Activated CD8-positive, alpha-beta T cell treated with anti-CD3 and anti-CD28 coated beads for 36 hours (primary cell): ENCODE measurements at regions not wholly inside any gene's neighbourhood (a gene's known extent, or its start where the extent isn't known, plus 50 kb on each side); places are given as distances from the start of the nearest gene placed in this dataset.
"Not testable (repeated sequence)": the region's sequence is repeated elsewhere in the genome, so short reads cannot be mapped to it uniquely, and the experiment has no call there.

ENCODE experiments used
- ATAC-seq: fragments of 200-7000 bp; cut with Tn5 transposase; one replicate; pipeline ENCODE4 v1.10.0; 2021; ENCODE audit warnings: mild to moderate bottlenecking, moderate library complexity
- CTCF ChIA-PET: fragments of 350-600 bp; sonication (Branson Sonifier 250); formaldehyde crosslinking; loops from one replicate; lab custom pipeline; 2021; ENCODE audit warnings: antibody characterized with exemption; lab: Charles Lee
- POLR2A ChIA-PET: fragments of 350-600 bp; sonication (Branson Sonifier 250); formaldehyde crosslinking; loops from one replicate; lab custom pipeline; 2021; ENCODE audit warnings: antibody characterized with exemption; lab: Charles Lee
- DNase-seq: peaks from one replicate; pipeline ENCODE4 v3.0.0-alpha.2; 2020
- H3K27ac Mint-ChIP-seq: one replicate; pipeline ENCODE4 v1.8.0; 2021; ENCODE audit warnings: mild to moderate bottlenecking, mixed read lengths
- H3K27me3 Mint-ChIP-seq: one replicate; pipeline ENCODE4 v1.8.0; 2021; ENCODE audit warnings: mixed read lengths
- H3K36me3 Mint-ChIP-seq: one replicate; pipeline ENCODE4 v1.8.0; 2021; ENCODE audit warnings: low read depth, mixed read lengths
- H3K4me1 Mint-ChIP-seq: one replicate; pipeline ENCODE4 v1.8.0; 2021; ENCODE audit warnings: low read depth, mixed read lengths
- H3K4me3 Mint-ChIP-seq: one replicate; pipeline ENCODE4 v1.8.0; 2021; ENCODE audit warnings: mild to moderate bottlenecking, moderate library complexity, mixed read lengths
- H3K9me3 Mint-ChIP-seq: one replicate; pipeline ENCODE4 v1.8.0; 2021; ENCODE audit warnings: mixed read lengths
- CTCF ChIP-seq: fragments of 200-600 bp; IDR thresholded peaks from one replicate; pipeline ENCODE4 v1.8.0; 2022; ENCODE audit warnings: antibody characterized with exemption, mild to moderate bottlenecking
- intact Hi-C: fragments of 100-400 bp; cut with micrococcal nuclease; formaldehyde crosslinking; loops from one replicate; pipeline ENCODE4 v1.10.0; 2022

DNA sequence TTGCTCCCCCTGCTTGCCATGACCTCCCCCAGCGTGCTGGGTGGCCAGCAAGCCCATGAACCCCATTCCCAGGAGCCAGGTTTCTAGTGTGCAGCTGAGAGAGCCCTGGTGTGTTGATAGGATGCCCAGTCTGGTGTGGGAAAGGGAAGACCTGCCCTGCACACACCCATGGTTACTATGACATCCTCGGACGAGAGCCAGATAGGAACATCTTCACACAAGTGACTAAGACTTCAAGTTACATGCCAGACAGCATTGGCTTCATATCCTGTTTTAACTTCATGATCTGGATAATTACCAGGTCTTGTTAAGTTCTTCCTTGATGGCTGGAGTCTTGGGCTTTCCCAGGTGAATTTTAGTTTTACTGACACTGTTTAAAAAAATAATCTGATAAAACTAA is 196.6 kb upstream of the EGLN3 start:
- no peak for TF ChIP-seq CTCF
- DNase-seq (no peak), ATAC-seq (no peak)
- Mint-ChIP-seq H3K9me3 (peaks cover 9% of the 10 kb centered on the region), H3K27me3 (peaks cover 3% of the 10 kb centered on the region), H3K36me3 (no peaks in the 10 kb centered on the region), H3K27ac (no peak overlapping the region), H3K4me1 (no peaks in the 10 kb centered on the region), H3K4me3 (no peak overlapping the region)
- intact Hi-C loops, result no loop called here
- ChIA-PET POLR2A (interaction anchor here (0.8 kb wide), 1 partner anchor 8 kb away, joined by 3 read pairs; no protein-coding TSS in a partner anchor), CTCF (no interaction called here)

DNA sequence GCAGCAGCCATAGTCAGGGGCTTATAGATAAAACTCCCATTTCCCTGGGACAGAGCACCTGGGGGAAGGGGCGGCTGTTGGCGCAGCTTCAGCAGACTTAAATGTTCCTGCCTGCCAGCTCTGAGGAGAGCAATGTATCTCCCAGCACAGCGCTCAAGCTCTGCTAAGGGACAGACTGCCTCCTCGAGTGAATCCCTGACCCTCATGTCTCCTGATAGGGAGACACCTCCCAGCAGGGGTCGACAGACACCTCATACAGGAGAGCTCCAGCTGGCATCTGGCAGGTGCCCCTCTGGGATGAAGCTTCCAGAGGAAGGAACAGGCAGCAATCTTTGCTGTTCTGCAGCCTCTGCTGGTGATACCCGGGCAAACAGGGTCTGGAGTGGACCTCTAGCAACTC is 189.3 kb upstream of the EGLN3 start:
- POLR2A ChIA-PET, ATAC-seq: not testable (repeated sequence)

GRCh38 chr14:34139160-34140121 is 188.6 kb upstream of the EGLN3 start:
- CTCF ChIA-PET, H3K4me1 Mint-ChIP-seq, DNase-seq, H3K27me3 Mint-ChIP-seq, intact Hi-C loops, ATAC-seq, H3K4me3 Mint-ChIP-seq, H3K36me3 Mint-ChIP-seq, H3K27ac Mint-ChIP-seq, H3K9me3 Mint-ChIP-seq: not testable (repeated sequence)
- POLR2A ChIA-PET, result interaction anchor here (0.8 kb wide), 1 partner anchor 8 kb away, joined by 3 read pairs; no protein-coding TSS in a partner anchor

More for the DNA sequence above, 189.3 kb upstream of the EGLN3 start:
- H3K4me1 Mint-ChIP-seq, H3K9me3 Mint-ChIP-seq, CTCF ChIA-PET, H3K4me3 Mint-ChIP-seq, H3K27ac Mint-ChIP-seq, intact Hi-C loops, H3K27me3 Mint-ChIP-seq, H3K36me3 Mint-ChIP-seq, DNase-seq: not testable (repeated sequence)

DNA sequence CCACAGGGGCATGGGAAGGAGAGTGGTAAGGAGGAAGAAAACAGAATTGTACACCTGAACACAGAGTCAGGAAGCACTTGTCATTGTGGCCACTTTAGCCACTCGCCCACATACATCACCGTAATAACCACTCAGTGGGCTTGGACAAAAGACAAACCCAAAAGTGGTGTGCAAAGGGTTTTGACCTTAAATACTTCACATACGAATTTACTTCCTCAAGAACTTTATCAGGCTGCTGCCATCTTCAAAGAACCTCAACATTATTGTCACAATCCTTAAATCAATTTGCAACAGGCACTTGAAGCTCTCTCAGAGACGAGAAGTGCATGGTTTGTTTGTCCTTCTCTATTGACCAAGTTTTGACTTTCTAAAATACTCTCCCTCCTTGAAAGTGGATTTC is 187.3 kb upstream of the EGLN3 start:
- CTCF ChIA-PET, result no interaction called here
- no peaks in the 10 kb centered on the region for H3K36me3 Mint-ChIP-seq
- H3K4me3 Mint-ChIP-seq, result no peak overlapping the region
- H3K4me1 Mint-ChIP-seq, result no peaks in the 10 kb centered on the region
- no peak overlapping the region for H3K27ac Mint-ChIP-seq
- no peaks in the 10 kb centered on the region for H3K9me3 Mint-ChIP-seq
- intact Hi-C loops, result no loop called here
- H3K27me3 Mint-ChIP-seq, result peaks cover 3% of the 10 kb centered on the region
- DNase-seq (no peak), ATAC-seq (no peak)
- TF ChIP-seq CTCF, result no peak
- POLR2A ChIA-PET, result no interaction called here

- Mint-ChIP-seq H3K27me3 (peaks cover 7% of the 10 kb centered on the region), H3K4me1 (no peaks in the 10 kb centered on the region), H3K4me3 (no peak overlapping the region), H3K9me3 (no peaks in the 10 kb centered on the region), H3K36me3 (no peaks in the 10 kb centered on the region), H3K27ac (no peak overlapping the region)
- DNase-seq (no peak), ATAC-seq (no peak)
- intact Hi-C loops, result no loop called here
- ChIA-PET POLR2A (no interaction called here), CTCF (no interaction called here)
- TF ChIP-seq CTCF, result no peak
Observed at GRCh38 chr14:34137001-34137745, 186.3 kb upstream of the EGLN3 start.
